ENCODE measurements at regions not wholly inside any gene's neighbourhood (a gene's known extent, or its start where the extent isn't known, plus 50 kb on each side); places are given as distances from the start of the nearest gene placed in this dataset.
"Not testable (repeated sequence)": the region's sequence is repeated elsewhere in the genome, so short reads cannot be mapped to it uniquely, and the experiment has no call there.

GRCh38 chr2:145910416-145910815, 1390.5 kb upstream of the ZEB2 start:
- peak; percentile 9 for DNase-seq (ENCODE audit: low spot score)

- DNase-seq (ENCODE audit: low spot score): no peak
Observed at GRCh38 chr2:145909766-145910165, 1389.8 kb upstream of the ZEB2 start.

DNA sequence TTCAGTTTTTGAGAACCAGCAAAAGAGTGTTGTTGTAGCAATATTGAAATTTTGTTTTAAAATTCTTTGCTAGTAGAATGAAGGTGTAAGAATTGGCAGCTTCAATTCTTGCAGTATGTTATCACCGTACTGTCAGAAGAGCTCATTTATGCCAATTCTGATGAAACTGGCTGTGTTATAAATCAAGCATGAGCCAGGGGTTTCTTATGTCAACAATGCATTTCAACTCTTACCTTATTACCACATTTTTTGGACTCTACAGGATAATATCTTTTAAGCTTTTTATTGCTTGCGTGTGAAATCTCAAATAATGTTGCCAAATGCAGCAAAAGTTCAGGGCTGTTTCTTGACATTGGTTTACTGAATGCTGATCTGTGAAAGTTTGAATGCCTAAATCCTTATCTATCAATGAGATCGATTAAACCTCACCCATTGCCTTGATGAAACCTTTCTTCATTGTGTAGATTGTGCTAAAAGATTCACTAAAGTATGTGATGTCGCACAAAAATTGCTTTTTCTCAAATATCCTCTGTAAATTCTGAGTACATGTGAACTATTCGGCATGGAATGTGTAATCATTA, 1389.3 kb upstream of the ZEB2 start:
- DNase-seq (ENCODE audit: low spot score): no peak

- DNase-seq (ENCODE audit: low spot score): no peak
Observed at GRCh38 chr2:145906354-145906753, 1386.4 kb upstream of the ZEB2 start.

DNA sequence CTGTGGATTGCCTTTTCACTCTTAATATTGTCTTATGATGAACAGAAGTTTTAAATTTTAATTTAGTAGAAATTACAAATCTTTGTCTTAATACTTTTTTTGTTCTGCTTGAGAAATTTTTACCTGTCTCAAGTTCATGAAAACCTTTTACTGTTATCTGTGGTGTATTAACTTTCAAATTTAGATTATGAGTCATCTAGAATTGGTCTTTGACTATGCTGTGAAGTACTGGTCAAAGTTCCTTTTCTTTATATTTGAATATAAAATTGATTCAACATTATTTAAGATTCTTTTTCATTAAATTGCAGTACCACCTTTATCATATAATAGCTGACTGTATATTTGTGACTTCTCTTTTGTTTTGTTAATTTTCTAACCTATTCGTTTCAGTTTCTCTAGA, 1385.5 kb upstream of the ZEB2 start:
- DNase-seq (ENCODE audit: low spot score): no peak

DNA sequence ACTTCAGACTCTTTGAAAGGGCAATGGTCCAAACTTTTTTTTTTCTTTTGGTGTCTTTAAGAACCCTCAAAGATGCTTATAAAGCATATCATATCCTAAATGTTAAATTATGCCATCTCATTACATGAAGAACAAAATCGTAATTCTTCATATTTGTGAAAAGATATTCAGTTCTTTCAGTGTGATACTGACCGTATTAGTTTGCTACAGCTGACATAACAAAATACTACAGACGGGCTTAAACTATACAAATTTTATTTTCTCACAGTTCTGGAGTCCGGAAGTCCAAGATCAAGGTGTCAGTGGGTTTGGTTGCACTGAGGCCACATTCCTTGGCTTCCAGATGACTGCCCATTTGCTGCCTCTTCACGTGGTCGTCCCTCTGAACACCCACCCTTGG, 1377.2 kb upstream of the ZEB2 start:
- DNase-seq (ENCODE audit: low spot score): no peak

DNA sequence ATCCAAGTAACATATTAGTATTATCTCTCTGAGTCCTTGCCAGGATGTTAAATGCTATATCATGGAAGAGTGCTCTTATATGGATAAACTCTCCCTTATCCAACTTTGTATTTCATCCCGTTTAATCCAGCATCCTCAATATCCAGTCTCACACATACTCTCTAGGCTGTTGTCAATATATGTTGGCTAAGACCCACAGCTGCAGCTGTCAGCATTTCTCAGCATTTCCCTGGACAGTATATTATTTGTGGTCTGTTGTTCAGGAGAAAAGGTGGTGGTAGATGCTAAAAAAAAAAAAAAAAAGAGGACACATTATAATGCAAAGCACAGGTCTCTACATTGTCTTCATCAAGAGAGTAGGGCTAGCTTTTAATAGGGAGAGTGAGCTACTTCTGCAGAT, 1368.0 kb upstream of the ZEB2 start:
- DNase-seq (ENCODE audit: low spot score): no peak

GRCh38 chr2:145880997-145881396, 1361.1 kb upstream of the ZEB2 start:
- not testable (repeated sequence) for DNase-seq (ENCODE audit: low spot score)

GRCh38 chr2:145875016-145875415, 1355.1 kb upstream of the ZEB2 start:
- no peak for DNase-seq (ENCODE audit: low spot score)

- DNase-seq (ENCODE audit: low spot score): no peak
Observed at GRCh38 chr2:145874466-145874865, 1354.5 kb upstream of the ZEB2 start.

- no peak for DNase-seq (ENCODE audit: low spot score)
Observed at GRCh38 chr2:145864501-145864900, 1344.6 kb upstream of the ZEB2 start.

- no peak for DNase-seq (ENCODE audit: low spot score)
Observed at GRCh38 chr2:145861940-145862339, 1342.0 kb upstream of the ZEB2 start.

DNA sequence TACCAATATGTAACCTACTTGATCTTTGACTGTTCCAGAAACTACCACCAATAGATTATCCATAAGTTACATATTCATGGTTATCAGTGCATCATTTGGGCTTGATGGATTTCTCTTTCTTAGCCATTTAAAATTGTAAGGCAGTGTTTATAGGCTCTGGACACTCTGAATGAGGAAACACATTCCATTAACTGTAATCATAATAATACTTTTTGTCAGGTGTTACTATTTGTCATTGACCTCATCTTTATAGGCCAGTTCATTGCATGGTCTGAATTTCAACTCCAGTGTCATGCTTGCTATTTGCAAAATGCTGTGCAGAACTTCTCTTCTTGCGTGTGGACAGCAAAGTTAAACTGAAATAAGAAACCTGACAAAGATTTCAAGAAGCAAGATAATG, 1340.2 kb upstream of the ZEB2 start:
- no peak for DNase-seq (ENCODE audit: low spot score)

DNA sequence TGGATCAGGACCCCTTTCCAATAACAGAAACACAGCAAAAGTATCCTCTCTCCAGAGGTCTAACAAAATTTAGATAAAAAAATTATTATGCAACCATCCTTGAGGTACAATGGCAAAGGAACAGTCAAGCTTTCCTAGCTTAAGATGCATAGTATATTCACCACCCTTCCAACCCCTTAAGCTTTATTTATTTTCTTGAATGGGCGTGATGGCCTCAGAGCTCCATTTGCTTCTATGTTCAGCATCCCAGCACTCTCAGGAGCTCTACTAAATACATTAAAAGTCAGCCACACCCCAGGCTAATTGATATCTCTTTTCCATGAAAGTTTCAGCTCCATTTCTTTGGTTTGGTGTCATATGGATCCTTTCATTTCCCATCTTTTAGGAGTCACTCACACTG, 1335.2 kb upstream of the ZEB2 start:
- DNase-seq (ENCODE audit: low spot score): no peak

- DNase-seq (ENCODE audit: low spot score): no peak
Observed at GRCh38 chr2:145854039-145854755, 1334.3 kb upstream of the ZEB2 start.

- DNase-seq (ENCODE audit: low spot score): no peak
Observed at GRCh38 chr2:145851730-145852129, 1331.8 kb upstream of the ZEB2 start.

GRCh38 chr2:145849466-145849865, 1329.5 kb upstream of the ZEB2 start:
- no peak for DNase-seq (ENCODE audit: low spot score)

- no peak for DNase-seq (ENCODE audit: low spot score)
Observed at GRCh38 chr2:145846982-145847381, 1327.1 kb upstream of the ZEB2 start.

- no peak for DNase-seq (ENCODE audit: low spot score)
Observed at GRCh38 chr2:145845923-145846322, 1326.0 kb upstream of the ZEB2 start.

DNA sequence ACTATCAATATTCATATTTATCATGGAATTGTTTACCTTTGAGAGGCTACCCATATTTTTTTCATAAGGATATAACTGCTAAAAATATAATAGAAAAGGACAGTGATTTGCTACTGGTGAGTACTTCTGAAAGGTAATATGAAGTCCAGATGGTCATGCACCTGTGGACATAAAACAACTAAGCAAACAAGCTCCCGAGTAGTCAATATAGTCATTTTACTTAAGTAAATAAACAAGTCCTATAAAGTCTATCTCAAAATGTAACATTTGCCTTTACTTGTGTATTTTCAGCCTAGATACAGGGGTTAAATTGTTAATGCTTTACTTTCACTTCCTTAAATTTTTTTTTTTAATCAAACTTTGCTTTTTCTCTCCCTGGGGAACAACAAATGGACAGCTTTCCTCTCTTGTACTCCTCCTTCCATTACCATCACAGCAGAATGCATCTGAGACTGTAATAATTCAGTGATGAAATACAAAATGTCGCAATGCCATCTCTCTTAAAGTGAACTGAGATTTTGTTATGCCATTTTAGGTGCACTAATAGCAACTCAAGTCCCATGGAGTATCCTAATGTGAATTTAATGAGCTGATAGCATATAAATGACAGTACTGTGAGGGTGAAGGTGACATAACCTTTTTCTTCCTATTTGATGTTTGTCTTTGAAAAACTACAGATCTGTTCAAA, 1325.4 kb upstream of the ZEB2 start:
- DNase-seq (ENCODE audit: low spot score): peak; percentile 22

- DNase-seq (ENCODE audit: low spot score): no peak
Observed at GRCh38 chr2:145841973-145842372, 1322.1 kb upstream of the ZEB2 start.

- DNase-seq (ENCODE audit: low spot score): no peak
Observed at GRCh38 chr2:145836986-145837385, 1317.1 kb upstream of the ZEB2 start.

GRCh38 chr2:145835665-145836064, 1315.7 kb upstream of the ZEB2 start:
- DNase-seq (ENCODE audit: low spot score): no peak

DNA sequence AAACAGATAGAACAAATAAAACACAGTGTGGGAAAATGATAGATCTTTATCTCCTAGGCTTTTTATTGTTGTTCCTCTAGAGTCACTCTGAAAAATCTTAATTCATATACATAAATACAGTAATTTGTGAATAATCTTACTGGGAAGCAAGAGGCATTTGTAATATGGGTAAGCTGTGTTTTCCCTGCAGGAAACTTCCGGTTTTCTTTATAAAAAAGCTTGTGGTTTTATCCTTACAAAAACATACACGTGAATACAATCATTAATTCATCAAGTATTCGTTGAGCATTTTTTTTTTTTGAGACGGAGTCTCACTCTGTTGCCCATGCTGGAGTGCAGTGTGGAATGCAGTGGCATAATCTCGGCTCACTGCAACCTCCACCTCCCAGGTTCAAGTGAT, 1312.8 kb upstream of the ZEB2 start:
- DNase-seq (ENCODE audit: low spot score): no peak
